GM18508 (cell line): ENCODE measurements at regions not wholly inside any gene's neighbourhood (a gene's known extent, or its start where the extent isn't known, plus 50 kb on each side); places are given as distances from the start of the nearest gene placed in this dataset.

Source experiments
- ATAC-seq: cut with Tn5 transposase; IDR thresholded peaks from one replicate; pipeline ENCODE4 v1.9.1; 2021; ENCODE audit warnings: moderate number of reproducible peaks; ENCODE audit not compliant: insufficient read depth, unreplicated experiment

DNA sequence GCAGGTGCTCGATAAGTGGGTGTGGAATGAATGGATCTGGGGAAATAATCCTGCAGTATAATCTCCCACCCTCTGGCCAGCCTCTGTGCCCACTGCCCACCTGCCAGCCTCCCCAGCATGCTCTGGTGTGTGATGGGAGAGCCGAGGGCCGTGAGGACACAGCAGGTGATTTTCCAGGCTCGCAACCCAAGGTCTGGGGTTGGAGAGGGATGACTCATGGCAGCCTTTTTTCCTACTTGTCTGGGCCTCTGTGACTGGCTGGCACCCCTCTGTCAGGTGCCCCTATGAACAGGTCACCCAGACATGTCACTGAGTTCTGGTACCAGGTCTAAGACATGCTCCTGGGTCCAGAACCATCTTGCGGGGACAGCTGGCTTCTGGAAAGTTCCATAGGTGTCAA is 385.7 kb upstream of the TNRC6C start:
- no peak for ATAC-seq

DNA sequence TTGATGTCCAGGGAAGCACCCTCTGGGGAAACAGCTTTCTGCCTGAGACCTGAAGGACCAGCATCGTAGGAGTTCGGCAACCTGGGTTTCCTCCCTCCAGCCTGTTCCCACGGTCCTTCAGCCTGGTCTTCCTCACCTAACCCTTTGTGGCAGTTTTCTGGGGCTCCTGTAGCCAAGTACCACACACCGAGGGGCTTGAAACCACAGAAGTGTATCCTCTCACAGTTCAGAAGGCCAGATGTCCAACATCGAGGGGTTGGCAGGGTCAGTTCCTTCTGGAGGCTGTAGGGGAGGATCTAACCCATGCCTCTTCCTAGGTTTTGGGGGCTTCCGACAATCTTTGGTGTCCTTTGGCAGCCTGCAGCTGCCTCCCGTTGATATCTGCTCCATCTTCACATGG is 381.0 kb upstream of the TNRC6C start:
- no peak for ATAC-seq

DNA sequence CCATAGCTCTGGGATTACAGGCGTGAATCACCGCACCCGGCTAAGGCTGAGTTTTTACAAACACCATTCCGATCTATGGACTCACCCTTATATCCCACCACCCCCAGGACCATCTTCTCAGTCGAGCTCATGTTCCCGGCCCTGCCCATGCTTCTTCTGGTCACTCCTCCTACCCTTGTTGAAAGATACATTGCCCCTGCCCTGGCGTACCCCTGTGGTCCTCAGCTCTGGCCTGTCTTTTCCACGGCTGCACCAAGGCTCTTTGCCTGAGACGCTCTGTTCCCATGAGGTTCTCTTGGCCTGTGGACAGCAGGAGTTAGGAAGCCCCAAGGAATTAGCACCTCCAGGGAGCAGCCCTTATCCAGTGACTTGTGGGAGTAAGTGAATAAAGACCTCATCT is 379.4 kb upstream of the TNRC6C start:
- no peak for ATAC-seq

DNA sequence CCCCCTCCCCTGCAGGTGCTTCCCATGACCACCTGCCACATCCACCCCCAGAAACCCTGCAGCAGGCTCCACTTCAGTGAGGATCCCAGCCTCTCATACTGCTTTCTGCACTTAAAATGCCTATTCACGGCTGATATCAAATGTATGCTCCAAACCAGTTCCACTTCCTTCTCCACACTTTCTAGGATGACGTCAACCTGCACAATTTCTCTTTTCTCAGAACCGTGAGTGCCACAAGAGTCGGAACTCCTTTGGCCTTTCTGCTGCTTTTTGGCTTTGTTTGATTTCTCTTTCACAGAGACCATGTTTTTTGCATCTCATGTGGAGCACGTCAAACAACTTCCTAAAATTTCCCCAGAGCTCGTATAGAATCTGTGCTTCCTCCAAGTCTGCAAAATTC is 378.8 kb upstream of the TNRC6C start:
- ATAC-seq, result no peak

DNA sequence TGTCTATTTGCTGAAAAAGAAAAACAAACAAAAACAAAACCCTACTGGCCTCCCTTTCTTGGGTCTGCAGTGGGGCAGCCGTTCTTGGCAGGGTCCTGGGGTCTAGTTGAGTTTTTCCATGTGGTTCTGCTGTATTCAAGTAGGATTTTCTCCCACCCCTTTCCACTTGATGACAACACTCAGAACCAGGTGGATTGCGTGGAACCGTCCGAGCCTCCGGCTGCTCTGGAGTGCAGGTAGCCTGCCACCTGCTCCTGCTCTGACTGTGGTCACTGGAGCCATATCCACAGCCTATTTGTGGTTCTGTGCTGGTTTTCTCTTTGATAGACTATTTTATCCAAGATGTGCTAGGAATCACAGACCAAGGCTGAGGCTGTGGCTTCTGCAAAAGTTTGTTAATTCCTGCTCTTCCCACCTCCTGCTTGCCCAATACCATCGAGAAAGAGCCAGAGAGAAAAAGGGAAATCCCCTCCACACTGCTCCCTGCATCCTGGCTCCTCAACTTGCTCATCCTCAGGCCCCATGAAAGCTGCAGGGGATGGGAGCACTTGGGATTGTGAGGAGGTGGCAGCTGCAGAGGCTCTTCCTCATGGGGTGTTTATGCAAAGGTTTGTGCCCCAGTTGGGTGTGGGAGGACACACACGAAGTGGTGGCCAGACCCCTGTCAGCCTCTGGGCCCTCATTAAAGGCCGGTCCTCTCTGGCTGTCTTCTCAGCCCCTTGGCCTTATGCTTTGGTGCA is 377.8 kb upstream of the TNRC6C start:
- no peak for ATAC-seq

DNA sequence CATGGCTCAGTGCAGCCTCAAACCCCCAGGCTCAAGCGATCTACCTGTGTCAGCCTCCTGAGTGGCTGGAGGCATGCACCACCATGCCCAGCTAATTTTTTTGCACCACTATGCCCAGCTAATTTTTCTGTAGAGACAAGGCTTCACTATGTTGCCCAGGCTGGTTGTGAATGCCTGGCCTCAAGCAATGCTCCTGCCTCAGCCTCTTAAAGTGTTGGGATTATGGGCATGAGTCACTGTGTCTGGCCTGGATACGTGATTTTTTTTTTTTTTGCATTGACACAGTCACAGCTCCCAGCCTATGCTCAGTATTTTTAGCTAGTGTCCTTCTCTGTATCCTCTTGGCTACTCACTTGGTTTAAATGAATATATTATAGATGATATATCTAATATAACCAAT is 377.0 kb upstream of the TNRC6C start:
- no peak for ATAC-seq

DNA sequence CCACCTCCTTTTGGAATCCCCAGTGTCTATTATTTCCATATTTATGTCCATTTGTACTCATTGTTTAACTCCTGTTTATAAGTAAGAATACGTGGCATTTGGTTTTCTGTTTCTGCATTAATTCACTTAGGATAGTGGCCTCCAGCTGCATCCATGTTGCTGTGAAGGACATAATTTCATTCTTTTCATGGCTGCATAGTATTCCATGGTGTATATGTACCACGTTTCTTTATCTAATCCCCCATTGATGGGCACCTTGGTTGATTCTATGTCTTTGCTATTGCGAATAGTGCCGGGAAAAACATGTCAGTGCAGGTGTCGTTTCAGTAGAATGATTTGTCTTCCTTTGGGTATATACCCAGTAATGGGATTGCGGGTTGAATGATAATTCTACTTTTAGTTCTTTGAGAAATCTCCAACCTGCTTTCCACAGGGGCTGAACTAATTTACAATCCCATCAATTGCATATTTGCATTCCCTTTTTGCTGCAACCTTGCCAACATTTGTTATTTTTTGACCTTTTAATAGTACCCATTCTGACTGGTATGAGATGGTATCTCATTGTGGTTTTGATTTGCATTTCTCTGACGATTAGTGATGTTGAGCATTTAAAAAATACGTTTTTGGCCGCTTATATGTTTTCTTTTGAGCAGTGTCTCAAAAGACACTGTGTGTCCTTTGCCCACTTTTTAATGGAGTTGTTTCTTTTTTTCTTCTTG is 373.2 kb upstream of the TNRC6C start:
- no peak for ATAC-seq

DNA sequence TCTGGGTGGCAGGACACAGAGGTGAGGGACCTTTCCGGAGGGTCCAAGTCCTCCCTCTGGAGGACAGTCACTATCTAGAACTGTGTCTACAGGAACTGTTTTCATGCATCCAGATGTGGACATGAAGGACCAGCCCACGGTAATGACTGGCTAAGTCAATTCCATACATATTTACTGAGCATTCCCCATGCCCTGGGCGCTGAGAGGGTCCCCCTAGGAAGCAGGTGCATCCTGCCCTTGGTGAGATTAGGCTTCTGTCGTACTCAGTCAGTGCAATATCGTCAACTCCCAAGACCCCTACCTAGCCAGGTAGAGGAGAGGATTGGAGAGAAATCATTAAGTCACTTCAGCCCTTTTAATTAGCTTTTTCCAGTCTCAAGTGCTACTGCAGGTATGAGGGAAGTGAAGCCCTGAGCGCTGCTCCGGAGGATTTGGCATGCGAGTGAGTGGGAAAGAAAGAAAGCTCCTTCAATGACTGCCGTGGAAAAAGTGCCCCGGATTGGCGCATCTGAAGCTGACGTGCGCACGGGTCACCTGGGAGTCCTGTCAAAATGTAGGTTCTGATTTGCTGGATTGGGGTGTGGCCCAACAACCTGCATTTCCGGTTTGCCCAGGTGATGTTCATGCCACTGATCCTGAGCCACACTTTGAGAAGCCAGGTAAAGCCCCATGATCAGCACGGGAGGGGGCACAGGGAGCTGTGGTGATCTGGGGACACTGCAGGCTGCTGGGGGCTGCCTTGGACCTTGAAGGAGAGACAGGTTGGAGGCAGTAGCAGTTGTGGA is 367.4 kb upstream of the TNRC6C start:
- no peak for ATAC-seq

DNA sequence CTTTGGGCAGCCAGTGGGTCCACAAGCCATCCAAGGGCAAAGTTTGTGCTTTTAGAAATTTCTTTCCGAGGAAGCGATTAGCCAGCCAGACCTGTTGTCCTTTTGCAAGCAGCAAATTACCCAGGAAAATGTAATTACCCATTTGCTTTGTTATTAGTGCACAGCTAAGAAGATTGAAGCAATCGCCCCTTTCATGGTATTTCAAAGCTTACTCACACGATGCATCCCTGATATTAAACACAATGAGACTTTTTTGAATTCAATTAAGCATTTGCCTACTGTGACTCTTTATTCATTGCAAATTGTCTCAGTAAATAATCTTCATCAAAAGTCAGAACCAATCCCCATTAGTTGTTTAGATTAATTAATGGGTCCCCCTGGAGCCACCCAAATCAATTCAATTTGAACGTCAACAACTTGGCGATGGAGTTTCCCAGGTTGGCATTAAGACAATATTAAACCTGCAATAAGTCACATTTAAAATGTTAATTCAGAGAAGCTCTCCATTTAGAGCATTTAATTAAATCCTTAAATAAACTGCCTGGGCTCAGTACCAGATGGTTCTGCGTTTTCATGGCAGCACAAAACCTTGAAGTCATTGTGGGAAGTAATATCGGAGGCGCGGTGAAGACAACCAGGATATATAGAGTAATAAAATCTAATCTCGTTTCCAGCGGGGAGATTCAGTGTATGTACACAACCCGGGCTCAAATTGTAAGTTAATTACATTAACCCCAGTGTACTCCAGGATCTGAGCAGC is 366.2 kb upstream of the TNRC6C start:
- ATAC-seq, result no peak

DNA sequence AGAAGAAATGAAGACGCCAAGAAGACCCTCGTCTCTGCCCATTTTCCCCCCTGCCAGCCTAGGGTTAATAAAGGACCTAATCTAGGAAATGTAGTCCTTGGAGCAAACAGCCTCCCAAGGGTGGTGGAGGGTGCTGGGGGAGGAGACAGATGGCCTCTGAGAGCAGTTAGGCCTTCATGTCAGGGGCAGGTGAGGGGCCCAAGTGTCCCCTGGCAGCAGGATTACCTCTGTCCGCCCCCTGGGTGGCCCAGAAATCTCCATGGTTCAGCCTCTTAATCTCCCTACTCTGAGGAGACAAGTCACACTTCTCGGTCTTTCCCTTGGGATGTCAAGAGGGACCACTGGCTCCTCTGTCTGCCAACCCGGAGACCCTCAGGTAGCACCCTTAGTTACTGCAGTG is 365.4 kb upstream of the TNRC6C start:
- ATAC-seq, result no peak

DNA sequence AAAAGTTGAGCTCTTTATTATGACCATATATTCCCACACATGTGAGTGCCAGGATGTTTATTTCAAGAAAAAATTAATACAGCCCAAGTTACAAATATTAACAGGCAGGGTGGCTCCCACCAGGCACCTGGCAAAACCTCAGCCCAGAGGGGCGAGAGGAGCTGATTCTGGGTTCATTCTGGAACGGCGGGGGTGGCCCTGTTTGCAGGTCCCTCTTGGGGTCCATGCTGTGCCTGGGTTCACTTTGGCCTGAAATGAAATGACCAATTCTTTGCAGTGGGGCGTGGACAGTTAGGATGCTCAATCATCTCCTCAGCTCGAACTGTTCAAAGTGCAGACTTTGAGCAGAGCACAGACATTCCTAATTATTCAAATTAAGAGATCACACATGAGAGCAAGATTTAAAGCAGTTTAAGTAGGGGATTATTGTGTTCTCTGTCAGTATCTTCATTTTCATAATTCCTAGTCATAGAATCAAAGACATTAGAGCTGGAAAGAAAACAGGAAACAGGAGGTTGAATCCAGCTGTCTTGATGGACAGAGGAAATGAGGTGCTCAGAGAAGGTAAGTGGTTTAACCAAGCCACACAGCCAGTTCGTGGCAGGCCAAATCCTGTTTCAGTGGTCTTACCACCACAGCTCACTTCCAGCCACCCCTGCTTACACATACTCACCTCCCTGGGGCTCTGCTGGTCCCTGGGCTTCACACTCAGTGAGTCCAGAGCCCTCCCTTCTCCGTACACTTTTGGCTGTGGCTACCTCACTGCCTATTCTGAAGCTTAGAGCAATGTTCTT is 363.9 kb upstream of the TNRC6C start:
- ATAC-seq, result no peak

DNA sequence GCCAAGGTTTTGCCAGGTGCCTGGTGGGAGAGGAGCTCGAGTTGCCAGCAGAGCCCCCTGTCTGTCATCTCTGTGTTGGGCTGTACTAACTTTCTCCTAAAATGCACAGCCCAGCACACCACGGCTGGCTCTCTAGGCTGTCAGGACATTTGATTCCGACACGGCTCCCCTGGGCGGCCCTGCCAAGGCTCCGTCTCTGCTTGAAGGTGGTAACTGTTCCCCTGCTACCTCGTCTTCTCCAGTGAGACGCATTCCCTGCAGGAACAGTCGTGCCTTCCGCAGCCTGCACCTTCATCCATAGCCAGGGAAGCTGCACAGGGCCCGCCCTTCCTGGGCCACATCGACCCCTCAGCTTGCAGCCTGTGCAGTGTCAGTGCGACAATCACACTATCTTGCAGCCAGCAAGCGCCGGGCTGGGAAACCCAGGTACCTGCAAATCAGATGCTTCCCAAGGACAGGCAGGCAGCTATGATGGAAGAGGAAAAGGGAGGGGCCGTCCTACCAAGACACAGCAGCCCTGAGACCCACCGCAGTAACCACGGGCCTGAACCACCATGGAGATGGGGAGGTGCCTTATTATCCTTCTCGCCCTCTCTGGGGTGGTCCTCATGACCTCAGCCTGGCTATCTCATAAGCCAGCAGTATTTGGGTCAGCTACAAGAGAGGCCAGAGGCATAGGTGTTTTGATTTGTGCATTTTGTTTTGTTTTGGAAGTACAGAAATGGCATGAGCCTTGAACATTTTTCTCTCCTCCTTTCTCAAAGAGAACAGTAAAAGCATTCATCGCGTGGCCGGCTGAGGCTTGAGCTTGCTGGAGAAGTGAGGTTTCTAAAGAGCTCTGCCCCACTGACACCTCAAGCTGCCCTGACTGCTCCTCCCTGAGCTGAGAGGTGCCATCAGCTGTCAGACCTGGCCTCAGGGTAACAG is 361.7 kb upstream of the TNRC6C start:
- no peak for ATAC-seq

DNA sequence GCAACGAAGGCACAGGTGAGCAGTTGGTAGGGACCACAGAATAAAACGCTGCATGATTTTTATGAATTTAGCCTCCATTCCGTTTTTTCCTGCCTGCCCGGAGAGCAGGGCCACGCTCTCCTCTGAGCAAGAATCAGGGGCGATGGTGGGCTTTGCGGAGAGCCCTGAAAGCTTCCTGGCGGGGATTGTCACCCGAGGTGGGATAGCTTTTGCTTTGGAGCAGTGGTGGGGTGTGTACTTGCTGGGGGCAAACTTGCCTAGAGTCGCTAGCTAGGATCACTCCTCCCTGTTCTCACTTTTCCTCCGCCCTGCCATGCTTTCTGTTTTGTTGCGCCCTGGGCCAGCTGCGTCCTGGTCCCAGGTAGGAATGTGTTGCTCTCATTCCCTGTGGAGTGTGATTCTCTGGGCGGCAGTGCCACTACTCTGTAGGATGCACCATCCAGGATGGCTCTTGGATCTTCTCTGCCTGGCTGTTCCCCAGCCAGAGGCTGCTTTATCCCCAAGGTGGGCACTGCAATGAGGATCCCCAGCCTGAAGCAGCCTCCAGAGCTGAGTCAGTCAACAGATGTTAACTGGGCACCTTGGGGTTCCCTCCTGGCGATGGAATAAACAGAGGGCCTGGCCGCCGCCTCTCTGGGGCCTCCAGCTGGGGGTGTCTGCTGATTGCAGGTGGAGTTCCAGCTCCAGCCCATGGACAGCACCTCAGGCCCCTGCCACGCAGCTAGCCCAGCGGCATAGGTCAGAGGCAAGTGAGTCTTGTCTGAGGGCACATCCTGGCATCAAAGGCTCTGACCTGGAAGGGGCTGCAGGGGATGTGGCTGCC is 360.9 kb upstream of the TNRC6C start:
- ATAC-seq, result no peak

DNA sequence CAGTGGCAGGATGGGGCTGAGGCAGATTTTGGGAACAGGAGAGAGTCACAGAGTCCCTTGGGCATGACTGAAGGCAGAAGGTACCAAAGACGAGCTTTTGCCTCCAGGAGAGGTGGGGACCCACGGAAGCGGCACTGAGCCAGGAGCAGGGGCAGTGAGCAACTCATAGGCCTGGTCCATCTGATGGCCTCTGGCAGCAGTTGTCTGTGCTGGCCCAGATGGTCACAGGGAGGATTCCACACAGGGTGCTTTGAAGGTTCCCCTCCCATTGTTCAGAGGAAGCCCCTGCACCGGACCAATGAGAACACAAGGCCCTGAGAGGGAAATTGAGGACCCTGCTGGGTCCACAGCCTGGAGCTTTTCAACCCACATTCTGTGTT is 360.3 kb upstream of the TNRC6C start:
- no peak for ATAC-seq

DNA sequence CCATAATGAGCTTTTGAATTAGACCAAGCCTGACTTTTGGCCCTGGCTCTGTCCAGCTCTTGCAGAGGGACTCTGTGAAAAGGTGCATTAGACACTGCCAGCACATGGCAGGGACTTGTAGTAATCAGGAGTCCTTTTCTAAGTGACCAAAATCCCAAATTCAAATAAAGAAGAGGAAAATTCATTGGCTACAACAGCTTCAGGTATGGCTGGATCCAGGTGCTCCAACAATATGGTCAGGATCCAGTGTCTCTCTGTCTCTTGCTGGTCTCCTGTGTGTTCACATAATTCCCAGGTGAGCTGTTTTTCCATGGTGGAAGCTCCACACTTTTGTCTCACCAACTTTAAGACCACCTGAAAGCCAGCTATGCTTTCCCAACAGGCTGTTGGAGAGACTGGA is 358.8 kb upstream of the TNRC6C start:
- no peak for ATAC-seq

DNA sequence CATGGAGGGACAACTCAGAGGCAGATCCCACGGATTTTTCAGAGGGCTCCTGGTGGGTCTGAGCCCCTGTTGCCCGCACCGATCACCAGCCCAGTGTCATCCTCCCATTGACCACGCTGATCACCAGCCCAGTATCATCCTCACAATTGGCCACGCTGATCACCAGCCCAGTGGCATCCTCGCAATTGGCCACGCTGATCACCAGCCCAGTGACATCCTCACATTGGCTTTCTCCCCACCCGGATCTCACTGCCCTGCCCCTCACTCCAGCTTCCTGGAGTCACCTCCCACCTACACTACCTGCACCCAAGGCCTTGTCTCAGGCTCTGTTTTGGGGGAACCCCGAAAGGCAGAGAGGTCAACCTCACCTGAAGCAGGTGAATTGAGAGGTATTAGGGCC is 358.2 kb upstream of the TNRC6C start:
- no peak for ATAC-seq

DNA sequence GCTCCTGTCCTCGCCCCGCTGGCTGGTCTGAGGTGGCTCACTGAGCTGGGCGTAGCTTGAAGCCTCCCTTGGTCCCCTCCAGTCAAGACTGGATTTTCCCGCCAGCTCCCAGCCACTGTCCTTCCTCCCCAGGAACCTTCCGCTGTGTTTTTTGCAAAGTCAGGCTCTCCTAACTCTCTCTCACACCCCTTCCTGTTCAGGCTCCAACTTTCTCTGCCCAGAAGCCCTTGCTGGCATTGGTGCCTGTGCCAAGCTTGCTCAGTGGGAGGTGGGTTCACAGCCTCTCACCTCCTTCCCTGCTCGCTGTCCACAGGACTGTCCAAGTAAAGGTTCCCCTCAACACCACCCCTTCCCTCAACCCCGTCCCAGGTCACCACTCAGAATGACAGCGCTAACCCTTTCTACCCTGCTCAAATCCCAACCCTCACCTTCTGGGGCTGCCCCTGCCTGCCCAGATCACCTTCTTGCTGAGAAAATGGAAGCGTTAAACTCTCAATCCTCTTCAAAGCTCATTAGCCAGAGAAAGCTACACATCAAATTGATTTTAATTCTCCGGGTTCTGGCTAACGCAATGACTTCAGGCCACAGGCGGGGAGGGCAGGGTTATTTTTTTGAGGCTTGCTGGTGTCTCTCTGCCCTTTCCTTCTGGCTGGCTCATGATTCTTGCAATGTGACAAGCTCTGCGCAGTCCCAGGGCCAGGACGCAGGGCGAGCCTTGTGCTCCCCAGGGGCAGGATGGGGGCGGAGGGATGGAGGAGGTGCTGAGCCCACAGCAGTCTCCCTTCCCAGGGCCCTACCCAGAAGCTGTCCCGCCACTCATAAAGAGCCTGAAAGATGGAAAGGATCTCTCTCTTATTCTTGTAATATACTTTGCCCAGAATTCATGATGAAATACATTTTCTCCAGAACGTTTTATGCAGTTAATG is 357.2 kb upstream of the TNRC6C start:
- ATAC-seq, result no peak
